Neural progenitor cell (in vitro differentiated cells): ENCODE measurements at regions not wholly inside any gene's neighbourhood (a gene's known extent, or its start where the extent isn't known, plus 50 kb on each side); places are given as distances from the start of the nearest gene placed in this dataset.

Source experiments
- DNase-seq: peaks from one replicate; pipeline ENCODE4 v3.0.0-alpha.2; 2016; ENCODE audit warnings: low spot score
- H2AFZ ChIP-seq: fragments of 200-600 bp; sonication (generic); replicated peaks from 2 replicates; pipeline ENCODE4 v1.6.1; 2016; ENCODE audit warnings: antibody characterized with exemption
- H3F3A ChIP-seq: fragments of 200-600 bp; sonication (generic); 2 replicates; pipeline ENCODE4 v1.6.1; 2016; ENCODE audit warnings: antibody characterized with exemption, low read depth
- H3K27ac ChIP-seq: fragments of 200-600 bp; sonication (generic); 2 replicates; pipeline ENCODE4 v1.5.1; 2016; ENCODE audit warnings: mild to moderate bottlenecking
- H3K27me3 ChIP-seq: fragments of 200-600 bp; sonication (generic); 2 replicates; pipeline ENCODE4 v1.6.1; 2016; ENCODE audit warnings: mild to moderate bottlenecking, moderate library complexity
- H3K36me3 ChIP-seq: fragments of 200-600 bp; sonication (generic); 2 replicates; pipeline ENCODE4 v1.5.1; 2016
- H3K4me1 ChIP-seq: fragments of 200-600 bp; sonication (generic); 2 replicates; pipeline ENCODE4 v1.6.1; 2016; ENCODE audit warnings: mixed run types
- H3K4me2 ChIP-seq: fragments of 200-600 bp; sonication (generic); 2 replicates; pipeline ENCODE4 v1.6.1; 2016
- H3K4me3 ChIP-seq: fragments of 200-600 bp; sonication (generic); 2 replicates; pipeline ENCODE4 v1.5.1; 2016
- H3K79me2 ChIP-seq: fragments of 200-600 bp; sonication (generic); 2 replicates; pipeline ENCODE4 v1.6.1; 2016; ENCODE audit warnings: low read depth
- H3K9ac ChIP-seq: fragments of 200-600 bp; sonication (generic); 2 replicates; pipeline ENCODE4 v1.6.1; 2016
- H3K9me3 ChIP-seq: fragments of 200-600 bp; sonication (generic); 2 replicates; pipeline ENCODE4 v1.5.1; 2016; ENCODE audit warnings: low read depth
- H4K20me1 ChIP-seq: fragments of 200-600 bp; sonication (generic); 2 replicates; pipeline ENCODE4 v1.6.1; 2016; ENCODE audit warnings: low read depth
- H3K27ac Mint-ChIP-seq: 3 replicates; pipeline ENCODE4 v1.8.0; 2021; ENCODE audit warnings: mixed read lengths
- H3K27me3 Mint-ChIP-seq: 2 replicates; pipeline ENCODE4 v1.8.0; 2022; ENCODE audit warnings: low read depth, mild to moderate bottlenecking, inconsistent platforms, moderate library complexity, mixed read lengths; ENCODE audit not compliant: insufficient read depth
- H3K36me3 Mint-ChIP-seq: 3 replicates; pipeline ENCODE4 v1.8.0; 2021; ENCODE audit warnings: mixed read lengths
- H3K4me1 Mint-ChIP-seq: 3 replicates; pipeline ENCODE4 v1.8.0; 2021; ENCODE audit warnings: mixed read lengths
- H3K4me3 Mint-ChIP-seq: 3 replicates; pipeline ENCODE4 v1.8.0; 2021; ENCODE audit warnings: mild to moderate bottlenecking, moderate library complexity, mixed read lengths
- H3K9me3 Mint-ChIP-seq: 3 replicates; pipeline ENCODE4 v1.8.0; 2020; ENCODE audit warnings: mixed read lengths
- EZH2 ChIP-seq: fragments of 200-600 bp; sonication (generic); IDR thresholded peaks from 2 replicates; pipeline ENCODE4 v1.6.1; 2017; ENCODE audit warnings: antibody characterized with exemption, mild to moderate bottlenecking, moderate library complexity
- EZH2phosphoT487 ChIP-seq: fragments of 200-600 bp; sonication (generic); IDR thresholded peaks from 2 replicates; pipeline ENCODE4 v1.6.1; 2017; ENCODE audit warnings: antibody characterized with exemption
- TF ChIP-seq, protein P1 (sequence below): fragments of 200-600 bp; sonication (generic); IDR thresholded peaks from 2 replicates; pipeline ENCODE4 v1.5.1; 2017; ENCODE audit warnings: antibody characterized with exemption, mild to moderate bottlenecking

DNA sequence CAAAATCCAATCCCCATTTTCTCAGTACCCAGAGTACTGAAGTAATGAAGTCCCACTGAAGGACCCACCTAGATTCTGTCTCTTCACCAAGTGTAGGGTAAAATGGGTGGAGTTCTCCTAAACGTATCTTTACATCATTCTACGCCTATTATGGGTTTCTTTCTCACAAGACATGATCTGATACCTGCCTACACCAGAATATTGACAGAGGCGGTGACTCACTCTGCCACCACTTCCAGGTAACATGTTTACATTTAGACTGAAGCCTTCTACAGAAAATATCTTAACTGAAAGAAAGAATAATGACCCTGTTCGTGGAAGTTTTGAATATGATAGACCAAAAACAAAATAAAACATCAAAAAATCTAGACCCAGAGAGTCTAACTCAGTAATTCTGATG lies 89.8 kb downstream of the BTG1 start:
- peaks cover 20% of the 10 kb centered on the region for H3K9me3 Mint-ChIP-seq
- TF ChIP-seq EZH2phosphoT487 = no peak
- TF ChIP-seq, protein P1, sequence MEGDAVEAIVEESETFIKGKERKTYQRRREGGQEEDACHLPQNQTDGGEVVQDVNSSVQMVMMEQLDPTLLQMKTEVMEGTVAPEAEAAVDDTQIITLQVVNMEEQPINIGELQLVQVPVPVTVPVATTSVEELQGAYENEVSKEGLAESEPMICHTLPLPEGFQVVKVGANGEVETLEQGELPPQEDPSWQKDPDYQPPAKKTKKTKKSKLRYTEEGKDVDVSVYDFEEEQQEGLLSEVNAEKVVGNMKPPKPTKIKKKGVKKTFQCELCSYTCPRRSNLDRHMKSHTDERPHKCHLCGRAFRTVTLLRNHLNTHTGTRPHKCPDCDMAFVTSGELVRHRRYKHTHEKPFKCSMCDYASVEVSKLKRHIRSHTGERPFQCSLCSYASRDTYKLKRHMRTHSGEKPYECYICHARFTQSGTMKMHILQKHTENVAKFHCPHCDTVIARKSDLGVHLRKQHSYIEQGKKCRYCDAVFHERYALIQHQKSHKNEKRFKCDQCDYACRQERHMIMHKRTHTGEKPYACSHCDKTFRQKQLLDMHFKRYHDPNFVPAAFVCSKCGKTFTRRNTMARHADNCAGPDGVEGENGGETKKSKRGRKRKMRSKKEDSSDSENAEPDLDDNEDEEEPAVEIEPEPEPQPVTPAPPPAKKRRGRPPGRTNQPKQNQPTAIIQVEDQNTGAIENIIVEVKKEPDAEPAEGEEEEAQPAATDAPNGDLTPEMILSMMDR = no peak
- TF ChIP-seq EZH2 = no peak
- no peaks in the 10 kb centered on the region for H3K36me3 Mint-ChIP-seq
- no peaks in the 10 kb centered on the region for H3K4me1 Mint-ChIP-seq
- H3F3A ChIP-seq = no peaks in the 10 kb centered on the region
- no peak overlapping the region for H3K4me3 ChIP-seq
- no peak overlapping the region for H3K4me3 Mint-ChIP-seq
- H3K36me3 ChIP-seq = no peaks in the 10 kb centered on the region
- no peaks in the 10 kb centered on the region for H3K27me3 Mint-ChIP-seq
- H3K9ac ChIP-seq = no peak overlapping the region
- H3K4me1 ChIP-seq = no peaks in the 10 kb centered on the region
- H3K27ac Mint-ChIP-seq = no peak overlapping the region
- H3K4me2 ChIP-seq = no peak overlapping the region
- H2AFZ ChIP-seq = no peak overlapping the region
- H3K27me3 ChIP-seq = no peaks in the 10 kb centered on the region
- H4K20me1 ChIP-seq = no peaks in the 10 kb centered on the region
- no peaks in the 10 kb centered on the region for H3K79me2 ChIP-seq
- DNase-seq = no peak
- no peaks in the 10 kb centered on the region for H3K9me3 ChIP-seq
- H3K27ac ChIP-seq = no peak overlapping the region

DNA sequence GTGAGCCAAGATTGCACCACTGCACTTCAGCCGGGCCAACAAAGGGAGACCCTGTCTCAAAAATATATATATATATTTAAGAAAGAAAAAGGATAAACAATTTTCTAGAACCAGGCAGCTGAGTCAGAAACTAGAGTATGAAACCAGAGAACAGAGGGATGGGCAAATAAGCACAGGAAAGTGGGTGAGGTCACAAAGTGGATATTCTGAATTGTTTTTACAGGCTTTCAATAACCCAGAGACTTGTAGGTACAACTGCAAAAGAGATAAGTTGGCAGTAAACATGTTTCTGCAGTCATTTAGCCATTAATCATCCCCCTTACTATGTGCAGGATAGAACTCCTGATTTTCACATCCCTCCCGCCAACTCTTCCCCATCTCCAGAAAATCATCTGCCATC lies 94.2 kb downstream of the BTG1 start:
- no peak overlapping the region for H3K4me2 ChIP-seq
- no peak overlapping the region for H3K27ac Mint-ChIP-seq
- no peak overlapping the region for H3K9ac ChIP-seq
- no peak overlapping the region for H3K4me3 ChIP-seq
- H3K36me3 ChIP-seq = no peaks in the 10 kb centered on the region
- no peaks in the 10 kb centered on the region for H3F3A ChIP-seq
- TF ChIP-seq, protein P1 = no peak
- TF ChIP-seq EZH2 (no peak), EZH2phosphoT487 (no peak)
- H4K20me1 ChIP-seq = no peaks in the 10 kb centered on the region
- H2AFZ ChIP-seq = no peak overlapping the region
- peaks cover 4% of the 10 kb centered on the region for H3K9me3 Mint-ChIP-seq
- no peak overlapping the region for H3K27ac ChIP-seq
- H3K4me3 Mint-ChIP-seq = no peak overlapping the region
- H3K79me2 ChIP-seq = no peaks in the 10 kb centered on the region
- peaks cover 4% of the 10 kb centered on the region for H3K4me1 Mint-ChIP-seq
- H3K27me3 ChIP-seq = no peaks in the 10 kb centered on the region
- no peak for DNase-seq
- H3K27me3 Mint-ChIP-seq = no peaks in the 10 kb centered on the region
- H3K36me3 Mint-ChIP-seq = no peaks in the 10 kb centered on the region
- H3K4me1 ChIP-seq = no peaks in the 10 kb centered on the region
- no peaks in the 10 kb centered on the region for H3K9me3 ChIP-seq

DNA sequence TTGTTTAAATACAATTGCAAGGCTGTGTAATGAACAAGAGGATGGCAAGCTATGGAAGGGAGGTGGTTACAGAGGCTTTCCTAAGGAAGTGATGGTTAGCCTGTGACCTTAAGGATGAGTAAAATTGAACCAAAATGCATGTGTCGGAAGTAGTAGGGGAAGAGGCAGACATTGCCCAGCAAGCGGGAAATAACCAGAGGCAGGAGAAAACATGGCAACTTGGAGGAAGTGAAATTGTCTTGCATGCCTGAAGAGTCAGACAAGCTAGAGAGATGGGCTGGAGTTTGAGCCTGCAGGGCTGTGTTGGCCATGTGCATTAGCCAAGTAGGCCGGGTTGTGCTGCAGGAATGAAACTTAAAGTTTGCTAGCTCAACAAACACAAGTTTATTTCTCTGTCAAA lies 96.2 kb downstream of the BTG1 start:
- Histone ChIP-seq H2AFZ (no peak overlapping the region), H3K79me2 (no peaks in the 10 kb centered on the region), H3K27me3 (no peaks in the 10 kb centered on the region), H3K9me3 (no peaks in the 10 kb centered on the region), H3K9ac (no peak overlapping the region), H3F3A (no peaks in the 10 kb centered on the region), H3K4me1 (no peaks in the 10 kb centered on the region), H3K4me3 (no peak overlapping the region), H3K4me2 (no peak overlapping the region), H3K36me3 (no peaks in the 10 kb centered on the region), H3K27ac (no peak overlapping the region), H4K20me1 (no peaks in the 10 kb centered on the region)
- TF ChIP-seq EZH2 = no peak
- TF ChIP-seq EZH2phosphoT487 = no peak
- TF ChIP-seq, protein P1 = no peak
- Mint-ChIP-seq H3K4me1 (peaks cover 4% of the 10 kb centered on the region), H3K9me3 (peaks cover 4% of the 10 kb centered on the region), H3K27ac (no peak overlapping the region), H3K36me3 (no peaks in the 10 kb centered on the region), H3K4me3 (no peak overlapping the region), H3K27me3 (no peaks in the 10 kb centered on the region)
- no peak for DNase-seq
